K562 (cell line): ENCODE measurements at regions not wholly inside any gene's neighbourhood (a gene's known extent, or its start where the extent isn't known, plus 50 kb on each side); places are given as distances from the start of the nearest gene placed in this dataset.

Experiments used
- ATAC-seq: fragments of 200-7000 bp; cut with Tn5 transposase; 3 replicates; pipeline ENCODE4 v1.9.1; 2020; ENCODE audit warnings: moderate library complexity
- BruUV-seq: library from RNA; stranded (reverse); fragments of 400-500 nt; replicated peaks from 2 replicates; lab custom pipeline; 2021; lab: Mats Ljungman, UMichigan
- CTCF ChIA-PET: fragments of 300-600 bp; formaldehyde crosslinking; extraction: SDS; loops from one replicate; lab custom pipeline; 2021; ENCODE audit warnings: low intra/inter-chr PET ratio; lab: Yijun Ruan, JAX
- POLR2A ChIA-PET: fragments of 300-600, 350-650 bp; sonication (Branson Sonifier 250); formaldehyde crosslinking; extraction: SDS; loops from one replicate; lab custom pipeline; 2021; ENCODE audit warnings: antibody characterized with exemption, inconsistent platforms; lab: Yijun Ruan, JAX
- DNase-seq, 4 experiments: peaks; one replicate each; pipeline versions ENCODE4 v3.0.0 to v3.0.0-alpha.2; 2011 to 2018; ENCODE audit warnings: low spot score in 3 of 4, mixed read lengths in 3 of 4; ENCODE audit errors: extremely low read depth in 1 of 4
- FAIRE-seq: peaks from 2 replicates; lab custom pipeline; 2011; peaks lifted over from hg19 to GRCh38; lab: Jason Lieb, UNC
- H2AFZ ChIP-seq: 2 replicates; pipeline ENCODE4 v1.6.0; 2011; ENCODE audit warnings: low read depth, low read length, control low read depth, inconsistent platforms
- H3K27ac ChIP-seq: fragments of 200-600 bp; 3 replicates; pipeline ENCODE4 v1.8.0; 2011; ENCODE audit warnings: low read depth, mild to moderate bottlenecking, control low read depth, inconsistent platforms, low read length, moderate library complexity, mixed read lengths; ENCODE audit errors: extremely low read depth
- H3K27me3 ChIP-seq, 2 experiments: fragments of 300-600 bp in 1 of 2; 2 replicates in 1 of 2; 3 replicates in 1 of 2; pipeline versions ENCODE4 v1.6.0 to v1.8.0; 2011; ENCODE audit warnings: inconsistent platforms in 2 of 2, low read length in 2 of 2, mild to moderate bottlenecking in 1 of 2, mixed read lengths in 1 of 2, moderate library complexity in 1 of 2; ENCODE audit not compliant: control insufficient read depth in 2 of 2, insufficient read depth in 2 of 2
- H3K36me3 ChIP-seq: fragments of 300-600 bp; 3 replicates; pipeline ENCODE4 v1.8.0; 2011; ENCODE audit warnings: mild to moderate bottlenecking, low read length, inconsistent platforms; ENCODE audit not compliant: control insufficient read depth, insufficient read depth
- H3K4me1 ChIP-seq, 2 experiments: fragments of 200-600 bp in 1 of 2; replicated peaks in 1 of 2; 2 replicates in 1 of 2; 3 replicates in 1 of 2; pipeline versions ENCODE4 v1.5.1 to v1.8.0; 2011; ENCODE audit warnings: inconsistent platforms in 2 of 2, low read length in 2 of 2, mild to moderate bottlenecking in 1 of 2, mixed read lengths in 1 of 2, moderate library complexity in 1 of 2; ENCODE audit not compliant: control insufficient read depth in 2 of 2, insufficient read depth in 2 of 2
- H3K4me2 ChIP-seq: 2 replicates; pipeline ENCODE4 v1.6.1; 2011; ENCODE audit warnings: low read length, control low read depth, inconsistent platforms, mixed read lengths; ENCODE audit not compliant: insufficient read depth
- H3K4me3 ChIP-seq: fragments of 200-600 bp; sonication (generic), shearing (Covaris generic); 2 replicates; pipeline ENCODE4 v1.5.1; 2016; ENCODE audit warnings: control low read depth, inconsistent platforms
- H3K79me2 ChIP-seq: fragments of 200-600 bp; 3 replicates; pipeline ENCODE4 v1.8.0; 2011; ENCODE audit warnings: low read length, inconsistent platforms; ENCODE audit not compliant: control insufficient read depth, insufficient read depth
- H3K9ac ChIP-seq, 2 experiments: 2 replicates each; pipeline versions ENCODE4 v1.6.0 to v1.6.1; 2011; ENCODE audit warnings: low read depth in 2 of 2, low read length in 2 of 2, control low read depth in 1 of 2, inconsistent platforms in 1 of 2, mild to moderate bottlenecking in 1 of 2, mixed read lengths in 1 of 2; ENCODE audit not compliant: insufficient read depth in 1 of 2
- H3K9me1 ChIP-seq: one replicate; pipeline ENCODE4 v1.6.0; 2011; ENCODE audit warnings: inconsistent platforms, mild to moderate bottlenecking, low read length, moderate library complexity; ENCODE audit not compliant: control insufficient read depth, insufficient read depth
- H3K9me3 ChIP-seq: replicated peaks from 2 replicates; pipeline ENCODE4 v1.5.1; 2011; ENCODE audit warnings: low read depth, low read length, inconsistent platforms; ENCODE audit not compliant: control insufficient read depth, insufficient read depth
- H4K20me1 ChIP-seq: replicated peaks from 2 replicates; pipeline ENCODE4 v1.6.1; 2011; ENCODE audit warnings: low read length, inconsistent platforms, mixed read lengths; ENCODE audit not compliant: control insufficient read depth, insufficient read depth
- FIP1L1 ChIP-seq: fragments of 200-400 bp; formaldehyde crosslinking; IDR thresholded peaks from 2 replicates; pipeline ENCODE4 v1.6.1; 2018; ENCODE audit warnings: mild to moderate bottlenecking, low read depth, low read length; ENCODE audit not compliant: poor library complexity, severe bottlenecking
- GATA2 ChIP-seq: sonication (generic); formaldehyde crosslinking; IDR thresholded peaks from 2 replicates; pipeline ENCODE4 v1.4.0; 2020; ENCODE audit warnings: mild to moderate bottlenecking, missing genetic modification reagents
- MTA2 ChIP-seq: fragments of 450-650 bp; IDR thresholded peaks from 2 replicates; pipeline ENCODE4 v1.6.1; 2016; ENCODE audit warnings: low read depth
- NFIC ChIP-seq: fragments of 450-650 bp; IDR thresholded peaks from 2 replicates; pipeline ENCODE4 v1.6.1; 2017; ENCODE audit warnings: mild to moderate bottlenecking, inconsistent platforms
- SAFB2 ChIP-seq: fragments of 200-400 bp; formaldehyde crosslinking; IDR thresholded peaks from 2 replicates; pipeline ENCODE4 v1.6.1; 2018; ENCODE audit warnings: borderline replicate concordance, low read length, low read depth, moderate library complexity; ENCODE audit not compliant: severe bottlenecking
- SMAD2 ChIP-seq: fragments of 150-350 bp; IDR thresholded peaks from 2 replicates; pipeline ENCODE4 v1.6.1; 2014; ENCODE audit warnings: low read depth, mild to moderate bottlenecking, low read length
- SMAD4 ChIP-seq: fragments of 250-450 bp; sonication (Bioruptor Pico); conservative IDR thresholded peaks from 2 replicates; pipeline ENCODE4 v1.8.0; 2021; ENCODE audit warnings: inconsistent platforms, mild to moderate bottlenecking, moderate library complexity
- SMARCB1 ChIP-seq: IDR thresholded peaks from 2 replicates; pipeline ENCODE4 v1.6.1; 2011; ENCODE audit warnings: improper control_type of control experiment, low read depth; ENCODE audit not compliant: insufficient read length
- SNIP1 ChIP-seq: fragments of 450-650 bp; IDR thresholded peaks from 2 replicates; pipeline ENCODE4 v1.7.1; 2017; ENCODE audit warnings: low read depth, mild to moderate bottlenecking
- ZNF143 ChIP-seq: sonication (generic); formaldehyde crosslinking; IDR thresholded peaks from 2 replicates; pipeline ENCODE4 v1.9.0; 2022; ENCODE audit warnings: mild to moderate bottlenecking, missing genetic modification reagents
- ZNF445 ChIP-seq: fragments of 250-450 bp; sonication (Bioruptor Pico); IDR thresholded peaks from 2 replicates; pipeline ENCODE4 v1.4.0; 2020; ENCODE audit warnings: low read depth, mild to moderate bottlenecking, moderate library complexity
- WGBS: fragments of 100-300 bp; shearing (Covaris generic); methylation state at CpG from one replicate; pipeline ENCODE4 v1.1.6; 2016; ENCODE audit warnings: low coverage, mixed read lengths; ENCODE audit not compliant: insufficient coverage; ENCODE audit errors: missing lambda C conversion rate; 5-methylcytosine and 5-hydroxymethylcytosine counted together
- in situ Hi-C: fragments of 300-500 bp; cut with MboI; formaldehyde crosslinking; loops from 4 replicates; pipeline ENCODE4 v1.15.0; 2018; ENCODE audit warnings: inconsistent platforms, mixed read lengths
- intact Hi-C: fragments of 100-400 bp; cut with micrococcal nuclease; formaldehyde crosslinking; loops from 2 replicates; pipeline ENCODE4 v1.14.2; 2022
- TF ChIP-seq, protein P1 (sequence below): sonication (generic); formaldehyde crosslinking; IDR thresholded peaks from 2 replicates; pipeline ENCODE4 v1.8.0; 2022; ENCODE audit warnings: mild to moderate bottlenecking, missing genetic modification reagents

DNA sequence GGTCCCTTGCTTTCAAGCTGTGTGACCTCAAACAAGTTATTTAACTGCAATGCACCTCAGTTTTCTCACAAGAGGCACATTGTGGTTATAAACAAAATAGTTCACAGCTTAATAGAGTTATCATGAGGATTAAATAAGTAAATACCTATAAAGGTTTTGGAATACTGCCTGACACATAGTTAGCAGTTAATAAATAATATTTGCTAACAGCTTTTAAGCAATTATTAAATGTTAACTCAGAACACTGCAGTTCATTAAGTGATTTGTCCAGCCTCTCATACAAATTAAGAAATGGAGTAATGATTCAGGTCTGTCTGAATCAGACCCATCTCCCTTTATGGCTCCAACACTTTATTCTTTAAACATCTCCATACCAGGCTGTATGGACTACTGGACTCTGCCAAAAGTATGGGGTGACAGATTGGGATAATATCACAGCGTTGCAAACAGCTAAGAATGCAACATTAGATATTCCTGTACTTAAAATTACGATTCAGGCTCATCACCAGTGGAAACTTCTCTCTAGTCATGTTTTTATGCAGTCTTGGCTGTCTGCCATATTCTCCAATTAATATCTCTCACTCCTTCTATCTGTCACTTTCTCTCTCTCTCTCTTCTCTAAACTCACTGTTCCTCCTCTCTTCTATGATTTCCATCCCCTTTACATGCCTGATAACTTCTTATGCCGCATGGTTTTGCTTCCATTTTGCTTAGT lies 370.6 kb upstream of the UBE2E3 start:
- Histone ChIP-seq H3K27me3 (no peaks in the 10 kb centered on the region), H3K4me1 (no peaks in the 10 kb centered on the region), H3K9me1 (no peaks in the 10 kb centered on the region), H4K20me1 (no peaks in the 10 kb centered on the region), H2AFZ (no peak overlapping the region), H3K4me2 (no peak overlapping the region), H3K9ac (no peak overlapping the region), H3K4me3 (no peak overlapping the region)
- POLR2A ChIA-PET = no interaction called here
- no TSS peak for BruUV-seq
- FAIRE-seq = no peak
- intact Hi-C loops = no loop called here
- TF ChIP-seq, protein P1, sequence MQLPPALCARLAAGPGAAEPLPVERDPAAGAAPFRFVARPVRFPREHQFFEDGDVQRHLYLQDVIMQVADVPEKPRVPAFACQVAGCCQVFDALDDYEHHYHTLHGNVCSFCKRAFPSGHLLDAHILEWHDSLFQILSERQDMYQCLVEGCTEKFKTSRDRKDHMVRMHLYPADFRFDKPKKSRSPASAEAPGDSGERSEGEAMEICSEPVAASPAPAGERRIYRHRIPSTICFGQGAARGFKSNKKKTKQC (CRISPR knock-in tag) = no peak
- TF ChIP-seq NFIC = peak; percentile 45
- TF ChIP-seq, all 486 proteins: peak for 1
- CTCF ChIA-PET = no interaction called here
- DNase-seq (no peak), ATAC-seq (no peak)
- Histone ChIP-seq H3K79me2 (no peaks in the 10 kb centered on the region), H3K36me3 (no peaks in the 10 kb centered on the region), H3K9me3 (no peaks in the 10 kb centered on the region), H3K27ac (no peak overlapping the region)
- 2% methylated on average over 3 of the region's 3 CpGs for WGBS
- in situ Hi-C loops = no loop called here

DNA sequence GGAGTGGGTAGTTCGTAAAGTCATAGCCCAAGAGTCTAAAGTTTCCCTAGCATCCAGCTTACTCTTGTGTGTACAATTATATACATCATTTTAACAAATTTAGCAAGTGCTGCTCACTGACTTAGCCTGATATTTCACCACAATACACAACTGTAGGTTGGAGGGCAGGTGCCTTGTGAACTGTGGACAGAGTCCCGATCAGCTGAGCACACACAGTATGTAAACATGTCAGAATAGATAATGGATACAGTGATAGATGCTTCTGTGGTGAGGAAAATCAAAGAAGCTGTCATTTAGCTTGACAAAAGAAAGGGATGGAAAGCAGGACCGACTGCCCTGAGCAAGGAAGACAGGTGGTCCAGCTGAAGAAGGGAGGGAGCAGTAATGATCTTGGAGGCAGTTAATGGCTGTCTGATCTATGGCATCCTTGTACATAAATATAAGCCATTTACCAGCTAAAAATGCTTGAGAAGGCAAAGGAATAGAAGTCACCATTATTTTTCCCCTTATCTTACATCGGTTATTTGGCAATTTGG lies 372.8 kb upstream of the UBE2E3 start:
- Histone ChIP-seq H3K9me3 (no peaks in the 10 kb centered on the region), H2AFZ (no peak overlapping the region), H3K9me1 (no peaks in the 10 kb centered on the region), H4K20me1 (no peaks in the 10 kb centered on the region), H3K4me3 (no peak overlapping the region), H3K4me2 (no peak overlapping the region), H3K4me1 (no peaks in the 10 kb centered on the region), H3K27me3 (no peaks in the 10 kb centered on the region), H3K27ac (no peak overlapping the region), H3K79me2 (no peaks in the 10 kb centered on the region), H3K9ac (no peak overlapping the region), H3K36me3 (no peaks in the 10 kb centered on the region)
- FAIRE-seq (no peak), ATAC-seq (no peak), DNase-seq (no peak)
- intact Hi-C loops = no loop called here
- in situ Hi-C loops = no loop called here
- CTCF ChIA-PET = no interaction called here
- BruUV-seq = no TSS peak
- WGBS = 0% methylated on average over 4 of the region's 4 CpGs
- POLR2A ChIA-PET = interaction anchor here (1.2 kb wide), 1 partner anchor 13 kb away, joined by 4 read pairs; no protein-coding TSS in a partner anchor
- TF ChIP-seq GATA2 (CRISPR knock-in tag) (no peak), ZNF445 (CRISPR knock-in tag) (no peak), SNIP1 (no peak), SMARCB1 (no peak), ZNF143 (CRISPR knock-in tag) (no peak), MTA2 (no peak), SAFB2 (no peak), FIP1L1 (no peak), SMAD2 (no peak), SMAD4 (CRISPR knock-in tag) (no peak)
